Lung (tissue), 11 donors: ENCODE measurements at regions not wholly inside any gene's neighbourhood (a gene's known extent, or its start where the extent isn't known, plus 50 kb on each side); places are given as distances from the start of the nearest gene placed in this dataset.

Experiments used
- ATAC-seq: fragments of 200-7000 bp; cut with Tn5 transposase; one replicate; pipeline ENCODE4 v1.9.1; 2020; ENCODE audit warnings: moderate number of reproducible peaks; ENCODE audit not compliant: insufficient read depth, low FRiP score
- DNase-seq, 3 donors: peaks; one replicate each; pipeline ENCODE4 v3.0.0-alpha.2; 2013 to 2017
- H3K27ac ChIP-seq, 2 donors: one replicate each; pipeline ENCODE4 v1.5.1; 2013; ENCODE audit warnings: mild to moderate bottlenecking in 2 of 2, moderate library complexity in 2 of 2, control low read depth in 1 of 2, inconsistent platforms in 1 of 2, low read depth in 1 of 2, low read length in 1 of 2
- H3K27me3 ChIP-seq, 3 donors: one replicate each; pipeline ENCODE4 v1.5.1; 2013; ENCODE audit warnings: low read length in 2 of 3; ENCODE audit not compliant: control insufficient read depth in 3 of 3, insufficient read depth in 3 of 3
- H3K36me3 ChIP-seq, 4 donors: one replicate each; pipeline ENCODE4 v1.5.1; 2013; ENCODE audit warnings: low read length in 4 of 4, mild to moderate bottlenecking in 1 of 4, moderate library complexity in 1 of 4; ENCODE audit not compliant: control insufficient read depth in 4 of 4, insufficient read depth in 4 of 4
- H3K4me1 ChIP-seq, 5 donors: one replicate each; pipeline ENCODE4 v1.5.1; 2013; ENCODE audit warnings: low read length in 5 of 5, mild to moderate bottlenecking in 2 of 5, moderate library complexity in 1 of 5; ENCODE audit not compliant: control insufficient read depth in 5 of 5, insufficient read depth in 5 of 5
- H3K4me3 ChIP-seq: one replicate; pipeline ENCODE4 v1.5.1; 2013; ENCODE audit warnings: mild to moderate bottlenecking, control low read depth, moderate library complexity
- H3K9ac ChIP-seq, 2 donors: one replicate each; pipeline ENCODE4 v1.5.1; 2013; ENCODE audit warnings: low read length in 2 of 2, control low read depth in 1 of 2; ENCODE audit not compliant: insufficient read depth in 1 of 2
- H3K9me3 ChIP-seq, 4 donors: one replicate each; pipeline ENCODE4 v1.5.1; 2013; ENCODE audit warnings: low read length in 3 of 4, mild to moderate bottlenecking in 1 of 4, moderate library complexity in 1 of 4; ENCODE audit not compliant: control insufficient read depth in 4 of 4, insufficient read depth in 3 of 4
- CTCF ChIP-seq: IDR thresholded peaks from 2 replicates; pipeline ENCODE4 v1.5.1; 2012; ENCODE audit warnings: mild to moderate bottlenecking; ENCODE audit errors: control extremely low read depth, extremely low read depth
- WGBS, 2 donors: extraction: QIAGEN DNeasy Blood & Tissue Kit; methylation state at CpG; one replicate each; pipeline ENCODE4 v1.1.7; 2013; 5-methylcytosine and 5-hydroxymethylcytosine counted together
- donor health status: control.
- donor health status: control.
- donor health status: Bipolar disorder and iron deficiency.
- donor health status: healthy.
- donor health status: DM: yes; HTN: yes; CAD: no.

- H3K27ac ChIP-seq, result no peak overlapping the region
- 68 to 70% methylated on average over 1 of the region's 1 CpG for WGBS, 2 donors
- H3K4me3 ChIP-seq, result no peak overlapping the region
- peaks cover 0 to 6% (median 0%) of the 10 kb centered on the region in 5 donors for H3K4me1 ChIP-seq
- no peak for ATAC-seq
- no peak for DNase-seq
- H3K9me3 ChIP-seq, result peaks cover 0 to 13% (median 3%) of the 10 kb centered on the region in 4 donors
- no peak for TF ChIP-seq CTCF
- no peaks in the 10 kb centered on the region for H3K36me3 ChIP-seq
- no peaks in the 10 kb centered on the region for H3K27me3 ChIP-seq
- H3K9ac ChIP-seq, result no peak overlapping the region
Measured at GRCh38 chr22:44375451-44375850, 62.7 kb upstream of the SHISAL1 start.

GRCh38 chr22:44373234-44373633, 60.5 kb upstream of the SHISAL1 start:
- Histone ChIP-seq H3K9ac (no peak overlapping the region), H3K27me3 (no peaks in the 10 kb centered on the region), H3K36me3 (no peaks in the 10 kb centered on the region), H3K9me3 (peaks cover 0 to 6% (median 1%) of the 10 kb centered on the region in 4 donors), H3K4me3 (no peak overlapping the region), H3K27ac (no peak overlapping the region), H3K4me1 (no peaks in the 10 kb centered on the region)
- DNase-seq (peak in 1 of 3 donors; percentile 8), ATAC-seq (no peak)
- no peak for TF ChIP-seq CTCF
- 79 to 80% methylated on average over 3 of the region's 3 CpGs for WGBS, 2 donors

- Histone ChIP-seq H3K27me3 (no peaks in the 10 kb centered on the region), H3K9me3 (peaks cover 0 to 6% (median 1%) of the 10 kb centered on the region in 4 donors), H3K36me3 (no peaks in the 10 kb centered on the region), H3K27ac (no peak overlapping the region), H3K4me3 (no peak overlapping the region), H3K4me1 (no peaks in the 10 kb centered on the region), H3K9ac (no peak overlapping the region)
- TF ChIP-seq CTCF, result no peak
- ATAC-seq (no peak), DNase-seq (peak in 1 of 3 donors; percentile 0)
- WGBS, 2 donors, result 62 to 66% methylated on average over 4 of the region's 4 CpGs
Measured at GRCh38 chr22:44372611-44373010, 59.9 kb upstream of the SHISAL1 start.

- no peak overlapping the region for H3K9ac ChIP-seq
- H3K4me3 ChIP-seq, result no peak overlapping the region
- H3K36me3 ChIP-seq, result no peaks in the 10 kb centered on the region
- no peaks in the 10 kb centered on the region for H3K27me3 ChIP-seq
- ATAC-seq (no peak), DNase-seq (peak in 1 of 3 donors; percentile 13)
- 93 to 98% methylated on average over 3 of the region's 3 CpGs for WGBS, 2 donors
- peaks cover 0 to 6% (median 1%) of the 10 kb centered on the region in 4 donors for H3K9me3 ChIP-seq
- H3K4me1 ChIP-seq, result peaks cover 0 to 4% (median 0%) of the 10 kb centered on the region in 5 donors
- H3K27ac ChIP-seq, result no peak overlapping the region
- no peak for TF ChIP-seq CTCF
Measured at GRCh38 chr22:44371741-44372525, 59.2 kb upstream of the SHISAL1 start.
